H9 (cell line): ENCODE measurements at regions not wholly inside any gene's neighbourhood (a gene's known extent, or its start where the extent isn't known, plus 50 kb on each side); places are given as distances from the start of the nearest gene placed in this dataset.
A peak's percentile ranks its signal among the peaks of the same experiment; 100 is the strongest.

Experiments used
- DNase-seq: peaks from one replicate; pipeline ENCODE4 v3.0.0-alpha.2; 2017
- H2AFZ ChIP-seq: one replicate; pipeline ENCODE4 v1.6.1; 2013; ENCODE audit warnings: mild to moderate bottlenecking, low read length, control low read depth, moderate library complexity
- H2AK5ac ChIP-seq: 2 replicates; pipeline ENCODE4 v1.6.1; 2013; ENCODE audit warnings: low read length, control low read depth, mixed read lengths; ENCODE audit not compliant: insufficient read length
- H2BK120ac ChIP-seq: one replicate; pipeline ENCODE4 v1.6.1; 2013; ENCODE audit warnings: low read depth, mild to moderate bottlenecking, low read length, control low read depth, inconsistent platforms; ENCODE audit not compliant: poor library complexity, severe bottlenecking
- H2BK12ac ChIP-seq: 2 replicates; pipeline ENCODE4 v1.6.1; 2013; ENCODE audit warnings: low read length, control low read depth, mixed read lengths, low read depth; ENCODE audit not compliant: insufficient read length
- H2BK15ac ChIP-seq: 2 replicates; pipeline ENCODE4 v1.6.1; 2013; ENCODE audit warnings: low read depth, low read length, control low read depth
- H2BK20ac ChIP-seq: one replicate; pipeline ENCODE4 v1.6.1; 2013; ENCODE audit warnings: low read depth, mild to moderate bottlenecking, low read length, control low read depth, inconsistent platforms; ENCODE audit not compliant: poor library complexity, severe bottlenecking
- H2BK5ac ChIP-seq: 2 replicates; pipeline ENCODE4 v1.6.1; 2013; ENCODE audit warnings: low read length, control low read depth, mixed read lengths; ENCODE audit not compliant: insufficient read length
- H3K14ac ChIP-seq: 2 replicates; pipeline ENCODE4 v1.6.1; 2013; ENCODE audit warnings: low read length, control low read depth; ENCODE audit not compliant: insufficient read depth
- H3K18ac ChIP-seq: 2 replicates; pipeline ENCODE4 v1.6.1; 2013; ENCODE audit warnings: low read depth, mild to moderate bottlenecking, mixed read lengths, low read length, control low read depth; ENCODE audit not compliant: insufficient read length
- H3K23ac ChIP-seq: 2 replicates; pipeline ENCODE4 v1.6.1; 2013; ENCODE audit warnings: low read length, control low read depth, mixed read lengths, low read depth; ENCODE audit not compliant: insufficient read length
- H3K23me2 ChIP-seq: 2 replicates; pipeline ENCODE4 v1.6.1; 2013; ENCODE audit warnings: low read depth, mild to moderate bottlenecking, mixed read lengths, low read length, control low read depth; ENCODE audit not compliant: insufficient read length, poor library complexity, severe bottlenecking
- H3K27ac ChIP-seq: 2 replicates; pipeline ENCODE4 v1.5.1; 2013; ENCODE audit warnings: low read length, control low read depth, mixed read lengths, low read depth; ENCODE audit not compliant: insufficient read length
- H3K27me3 ChIP-seq: 2 replicates; pipeline ENCODE4 v1.6.1; 2013; ENCODE audit warnings: low read length, control low read depth, inconsistent platforms; ENCODE audit not compliant: insufficient read depth
- H3K4ac ChIP-seq: 2 replicates; pipeline ENCODE4 v1.6.1; 2013; ENCODE audit warnings: low read depth, mild to moderate bottlenecking, control low read depth, inconsistent platforms, low read length, moderate library complexity
- H3K4me1 ChIP-seq: 2 replicates; pipeline ENCODE4 v1.6.1; 2013; ENCODE audit warnings: low read length, control low read depth, inconsistent platforms; ENCODE audit not compliant: insufficient read depth
- H3K4me2 ChIP-seq: 2 replicates; pipeline ENCODE4 v1.6.1; 2013; ENCODE audit warnings: low read length, control low read depth, mixed read lengths; ENCODE audit not compliant: insufficient read length, insufficient read depth
- H3K56ac ChIP-seq: 2 replicates; pipeline ENCODE4 v1.6.1; 2013; ENCODE audit warnings: low read depth, mild to moderate bottlenecking, mixed read lengths, low read length, control low read depth; ENCODE audit not compliant: insufficient read length
- H3K79me1 ChIP-seq: 2 replicates; pipeline ENCODE4 v1.6.1; 2013; ENCODE audit warnings: low read depth, mild to moderate bottlenecking, moderate library complexity, low read length, control low read depth, inconsistent platforms; ENCODE audit not compliant: insufficient read depth, poor library complexity, severe bottlenecking
- H3K79me2 ChIP-seq: 2 replicates; pipeline ENCODE4 v1.6.1; 2013; ENCODE audit warnings: low read length, control low read depth, inconsistent platforms; ENCODE audit not compliant: insufficient read depth
- H3K9ac ChIP-seq: 2 replicates; pipeline ENCODE4 v1.6.1; 2013; ENCODE audit warnings: low read length, control low read depth, mixed read lengths; ENCODE audit not compliant: insufficient read length; ENCODE audit errors: extremely low read depth
- H3K9me3 ChIP-seq: one replicate; pipeline ENCODE4 v1.6.1; 2013; ENCODE audit warnings: low read depth, low read length, inconsistent platforms; ENCODE audit not compliant: control insufficient read depth
- H3T11ph ChIP-seq: one replicate; pipeline ENCODE4 v1.6.1; 2013; ENCODE audit warnings: mild to moderate bottlenecking, low read length, control low read depth, inconsistent platforms
- H4K20me1 ChIP-seq: one replicate; pipeline ENCODE4 v1.6.1; 2013; ENCODE audit not compliant: control insufficient read depth, insufficient read length, insufficient read depth
- H4K5ac ChIP-seq: 2 replicates; pipeline ENCODE4 v1.6.1; 2013; ENCODE audit warnings: low read depth, mild to moderate bottlenecking, mixed read lengths, low read length, control low read depth; ENCODE audit not compliant: insufficient read length
- H4K8ac ChIP-seq: replicated peaks from 2 replicates; pipeline ENCODE4 v1.6.1; 2013; ENCODE audit warnings: low read length, control low read depth, mixed read lengths, low read depth; ENCODE audit not compliant: insufficient read length
- H4K91ac ChIP-seq: 2 replicates; pipeline ENCODE4 v1.6.1; 2013; ENCODE audit warnings: low read depth, mild to moderate bottlenecking, moderate library complexity, mixed read lengths, low read length, control low read depth; ENCODE audit not compliant: insufficient read length
- H3K27ac Mint-ChIP-seq, 3 experiments: 2 replicates in 2 of 3; 3 replicates in 1 of 3; pipeline ENCODE4 v1.8.0; 2020 to 2021; ENCODE audit warnings: mixed read lengths in 3 of 3, mild to moderate bottlenecking in 1 of 3, moderate library complexity in 1 of 3
- H3K27me3 Mint-ChIP-seq: 2 replicates; pipeline ENCODE4 v1.8.0; 2021; ENCODE audit warnings: low read depth, mild to moderate bottlenecking, moderate library complexity, mixed read lengths
- H3K36me3 Mint-ChIP-seq, 3 experiments: 2 replicates in 2 of 3; 3 replicates in 1 of 3; pipeline ENCODE4 v1.8.0; 2020 to 2021; ENCODE audit warnings: low read depth in 3 of 3, mixed read lengths in 3 of 3; ENCODE audit not compliant: insufficient read depth in 1 of 3
- H3K4me1 Mint-ChIP-seq, 2 experiments: 2 replicates each; pipeline ENCODE4 v1.8.0; 2020; ENCODE audit warnings: mixed read lengths in 2 of 2
- H3K4me3 Mint-ChIP-seq, 2 experiments: 2 replicates in 1 of 2; 3 replicates in 1 of 2; pipeline ENCODE4 v1.8.0; 2020 to 2021; ENCODE audit warnings: mild to moderate bottlenecking in 2 of 2, mixed read lengths in 2 of 2, moderate library complexity in 1 of 2
- H3K9me3 Mint-ChIP-seq, 2 experiments: 2 replicates in 1 of 2; 3 replicates in 1 of 2; pipeline ENCODE4 v1.8.0; 2020; ENCODE audit warnings: mild to moderate bottlenecking in 2 of 2, mixed read lengths in 2 of 2, moderate library complexity in 1 of 2
- WGBS: extraction: QIAGEN DNeasy Blood & Tissue Kit; methylation state at CpG from one replicate; pipeline ENCODE4 v1.1.7; 2013; ENCODE audit warnings: missing lambda C conversion rate, low lambda C conversion rate, mixed read lengths; ENCODE audit not compliant: insufficient read length; ENCODE audit errors: extremely low coverage; 5-methylcytosine and 5-hydroxymethylcytosine counted together
- TF ChIP-seq, protein P1 (sequence below): fragments of 200-600 bp; sonication (generic); conservative IDR thresholded peaks from 3 replicates; pipeline ENCODE4 v1.8.0; 2021; ENCODE audit warnings: antibody characterized with exemption, mild to moderate bottlenecking

DNA sequence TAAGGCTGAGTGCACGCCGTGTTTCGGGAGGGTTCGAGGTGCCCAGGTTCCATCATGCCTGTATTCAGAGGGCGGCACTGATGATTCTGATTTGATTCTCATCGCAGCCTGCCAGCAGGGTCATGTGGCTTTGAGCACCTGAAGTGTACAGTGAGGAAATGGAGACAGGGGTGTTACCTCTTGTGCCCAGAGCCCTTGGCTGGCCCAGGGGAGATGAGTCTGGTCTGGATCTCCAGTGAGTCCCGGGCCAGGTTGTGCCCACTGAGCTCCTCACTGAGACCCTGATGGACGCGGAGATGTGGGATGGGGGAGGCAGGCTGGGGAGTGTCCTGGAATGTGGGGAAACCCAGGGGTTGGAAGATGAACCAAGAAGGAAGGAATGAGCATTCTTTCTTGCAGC, 54.7 kb downstream of the GADD45G start:
- H3K23ac ChIP-seq = no peak overlapping the region
- no peak overlapping the region for H4K5ac ChIP-seq
- no peaks in the 10 kb centered on the region for H3K9me3 ChIP-seq
- H3K79me2 ChIP-seq = no peaks in the 10 kb centered on the region
- no peak overlapping the region for H3K9ac ChIP-seq
- no peak overlapping the region for H4K8ac ChIP-seq
- no peak overlapping the region for H2AK5ac ChIP-seq
- H2BK15ac ChIP-seq = no peak overlapping the region
- H3K4me2 ChIP-seq = no peak overlapping the region
- H4K91ac ChIP-seq = no peak overlapping the region
- H3K27me3 ChIP-seq = no peaks in the 10 kb centered on the region; the same call in 1 of the 2 replicates
- no peak overlapping the region for H2BK120ac ChIP-seq
- WGBS = no CpG with 5 or more reads among the region's 9 CpGs
- H3K14ac ChIP-seq = no peak overlapping the region
- peaks cover 59 to 68% of the 10 kb centered on the region in 2 experiments for H3K4me1 Mint-ChIP-seq
- no peak overlapping the region for H3K27ac ChIP-seq
- no peak overlapping the region for H3K18ac ChIP-seq
- H3K4me1 ChIP-seq = peaks cover 8% of the 10 kb centered on the region; the same call in 1 of the 2 replicates
- H4K20me1 ChIP-seq = no peaks in the 10 kb centered on the region
- no peaks in the 10 kb centered on the region for H3K23me2 ChIP-seq
- no peak overlapping the region for H2BK12ac ChIP-seq
- no peak overlapping the region for H2BK20ac ChIP-seq
- H3K9me3 Mint-ChIP-seq = no peaks in the 10 kb centered on the region
- H3K27me3 Mint-ChIP-seq = peaks cover 23% of the 10 kb centered on the region
- DNase-seq = no peak
- no peak overlapping the region for H3K56ac ChIP-seq
- H2AFZ ChIP-seq = no peak overlapping the region
- H3K27ac Mint-ChIP-seq = peak overlapping the region in 1 of 3 experiments; percentile 65; a peak in 2 of 7 replicates
- TF ChIP-seq, protein P1, sequence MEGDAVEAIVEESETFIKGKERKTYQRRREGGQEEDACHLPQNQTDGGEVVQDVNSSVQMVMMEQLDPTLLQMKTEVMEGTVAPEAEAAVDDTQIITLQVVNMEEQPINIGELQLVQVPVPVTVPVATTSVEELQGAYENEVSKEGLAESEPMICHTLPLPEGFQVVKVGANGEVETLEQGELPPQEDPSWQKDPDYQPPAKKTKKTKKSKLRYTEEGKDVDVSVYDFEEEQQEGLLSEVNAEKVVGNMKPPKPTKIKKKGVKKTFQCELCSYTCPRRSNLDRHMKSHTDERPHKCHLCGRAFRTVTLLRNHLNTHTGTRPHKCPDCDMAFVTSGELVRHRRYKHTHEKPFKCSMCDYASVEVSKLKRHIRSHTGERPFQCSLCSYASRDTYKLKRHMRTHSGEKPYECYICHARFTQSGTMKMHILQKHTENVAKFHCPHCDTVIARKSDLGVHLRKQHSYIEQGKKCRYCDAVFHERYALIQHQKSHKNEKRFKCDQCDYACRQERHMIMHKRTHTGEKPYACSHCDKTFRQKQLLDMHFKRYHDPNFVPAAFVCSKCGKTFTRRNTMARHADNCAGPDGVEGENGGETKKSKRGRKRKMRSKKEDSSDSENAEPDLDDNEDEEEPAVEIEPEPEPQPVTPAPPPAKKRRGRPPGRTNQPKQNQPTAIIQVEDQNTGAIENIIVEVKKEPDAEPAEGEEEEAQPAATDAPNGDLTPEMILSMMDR = no peak
- H2BK5ac ChIP-seq = no peak overlapping the region
- H3K79me1 ChIP-seq = no peaks in the 10 kb centered on the region
- H3K36me3 Mint-ChIP-seq = peaks cover 0 to 2% (median 0%) of the 10 kb centered on the region in 3 experiments; a peak in 2 of 7 replicates
- peak overlapping the region in 1 of 2 experiments; percentile 15; a peak in 1 of 5 replicates for H3K4me3 Mint-ChIP-seq
- H3T11ph ChIP-seq = no peak overlapping the region
- no peak overlapping the region for H3K4ac ChIP-seq
